DOHH2 (cell line): ENCODE measurements at regions not wholly inside any gene's neighbourhood (a gene's known extent, or its start where the extent isn't known, plus 50 kb on each side); places are given as distances from the start of the nearest gene placed in this dataset.

Experiments
- H3F3A ChIP-seq: fragments of 200-600 bp; sonication (generic), shearing (Covaris generic); 2 replicates; pipeline ENCODE4 v1.6.0; 2016; ENCODE audit warnings: antibody characterized with exemption, mild to moderate bottlenecking; ENCODE audit not compliant: control insufficient read depth, insufficient read depth
- H3K27ac ChIP-seq: fragments of 200-600 bp; sonication (generic); 2 replicates; pipeline ENCODE4 v1.5.1; 2014; ENCODE audit warnings: low read depth, mild to moderate bottlenecking, low read length, moderate library complexity
- H3K27me3 ChIP-seq: fragments of 200-600 bp; sonication (generic); 2 replicates; pipeline ENCODE4 v1.6.1; 2014; ENCODE audit warnings: mild to moderate bottlenecking, low read length, mixed read lengths; ENCODE audit not compliant: control insufficient read depth
- H3K36me3 ChIP-seq: fragments of 200-600 bp; sonication (generic); 2 replicates; pipeline ENCODE4 v1.6.1; 2014; ENCODE audit warnings: mild to moderate bottlenecking, low read length, moderate library complexity, mixed read lengths; ENCODE audit not compliant: control insufficient read depth
- H3K4me1 ChIP-seq: fragments of 200-600 bp; sonication (generic); 2 replicates; pipeline ENCODE4 v1.6.1; 2014; ENCODE audit warnings: mild to moderate bottlenecking, low read length, mixed read lengths; ENCODE audit not compliant: control insufficient read depth
- H3K4me2 ChIP-seq: fragments of 200-600 bp; sonication (generic); 2 replicates; pipeline ENCODE4 v1.6.0; 2014; ENCODE audit warnings: mild to moderate bottlenecking, low read length, moderate library complexity
- H3K4me3 ChIP-seq: fragments of 200-600 bp; sonication (generic); 2 replicates; pipeline ENCODE4 v1.5.1; 2014; ENCODE audit warnings: mild to moderate bottlenecking, low read length, mixed read lengths
- H3K79me2 ChIP-seq: fragments of 200-600 bp; sonication (generic); 2 replicates; pipeline ENCODE4 v1.6.1; 2014; ENCODE audit warnings: mild to moderate bottlenecking, low read length, mixed read lengths; ENCODE audit not compliant: control insufficient read depth
- H3K9me2 ChIP-seq: fragments of 200-600 bp; sonication (generic); replicated peaks from 2 replicates; pipeline ENCODE4 v1.6.1; 2014; ENCODE audit warnings: mild to moderate bottlenecking, low read length, mixed read lengths; ENCODE audit not compliant: control insufficient read depth
- H3K9me3 ChIP-seq: fragments of 200-600 bp; sonication (generic); 2 replicates; pipeline ENCODE4 v1.6.1; 2014; ENCODE audit warnings: antibody characterized with exemption, low read length, mixed read lengths; ENCODE audit not compliant: control insufficient read depth, insufficient read depth
- H4K20me1 ChIP-seq: fragments of 200-600 bp; sonication (generic); 2 replicates; pipeline ENCODE4 v1.6.0; 2014; ENCODE audit warnings: low read depth, mild to moderate bottlenecking, antibody characterized with exemption, low read length, moderate library complexity; ENCODE audit not compliant: control insufficient read depth, insufficient read depth
- EZH2phosphoT487 ChIP-seq: fragments of 200-600 bp; sonication (generic); IDR thresholded peaks from 2 replicates; pipeline ENCODE4 v1.6.1; 2017; ENCODE audit warnings: borderline replicate concordance, mild to moderate bottlenecking, antibody characterized with exemption, low read length, moderate library complexity, mixed read lengths
- TF ChIP-seq, protein P1 (sequence below): fragments of 200-600 bp; sonication (generic); IDR thresholded peaks from one replicate; pipeline ENCODE4 v1.5.1; 2014; ENCODE audit warnings: antibody characterized with exemption, mild to moderate bottlenecking, low read depth, low read length; ENCODE audit not compliant: poor library complexity, severe bottlenecking

DNA sequence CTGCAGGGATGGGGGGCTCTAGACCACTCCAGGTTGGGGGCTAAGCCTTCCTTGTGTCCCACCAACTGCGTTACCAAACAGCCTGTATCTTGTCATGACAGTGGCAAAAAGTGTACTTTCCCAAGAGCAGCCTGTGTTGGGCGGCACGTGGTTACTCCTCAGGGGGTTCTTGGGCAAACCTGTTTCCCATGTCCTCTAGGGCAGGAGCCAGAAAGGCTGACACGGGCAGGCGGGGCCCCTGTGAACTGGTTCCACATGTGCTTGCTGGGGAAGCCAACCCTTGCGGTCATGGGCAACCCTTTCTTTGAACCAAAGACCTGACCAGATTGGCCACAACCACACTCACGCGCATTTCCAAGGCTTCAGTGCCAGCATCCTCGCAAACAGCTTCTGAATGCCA is 228.5 kb downstream of the RBFOX3 start:
- H3K4me2 ChIP-seq: no peak overlapping the region
- H3K9me3 ChIP-seq: no peaks in the 10 kb centered on the region; the same call in 1 of the 2 replicates
- H3K4me3 ChIP-seq: no peak overlapping the region
- H3K4me1 ChIP-seq: no peaks in the 10 kb centered on the region
- H4K20me1 ChIP-seq: no peaks in the 10 kb centered on the region
- H3K9me2 ChIP-seq: no peaks in the 10 kb centered on the region
- no peaks in the 10 kb centered on the region for H3K36me3 ChIP-seq
- H3K27me3 ChIP-seq: no peaks in the 10 kb centered on the region
- TF ChIP-seq, protein P1, sequence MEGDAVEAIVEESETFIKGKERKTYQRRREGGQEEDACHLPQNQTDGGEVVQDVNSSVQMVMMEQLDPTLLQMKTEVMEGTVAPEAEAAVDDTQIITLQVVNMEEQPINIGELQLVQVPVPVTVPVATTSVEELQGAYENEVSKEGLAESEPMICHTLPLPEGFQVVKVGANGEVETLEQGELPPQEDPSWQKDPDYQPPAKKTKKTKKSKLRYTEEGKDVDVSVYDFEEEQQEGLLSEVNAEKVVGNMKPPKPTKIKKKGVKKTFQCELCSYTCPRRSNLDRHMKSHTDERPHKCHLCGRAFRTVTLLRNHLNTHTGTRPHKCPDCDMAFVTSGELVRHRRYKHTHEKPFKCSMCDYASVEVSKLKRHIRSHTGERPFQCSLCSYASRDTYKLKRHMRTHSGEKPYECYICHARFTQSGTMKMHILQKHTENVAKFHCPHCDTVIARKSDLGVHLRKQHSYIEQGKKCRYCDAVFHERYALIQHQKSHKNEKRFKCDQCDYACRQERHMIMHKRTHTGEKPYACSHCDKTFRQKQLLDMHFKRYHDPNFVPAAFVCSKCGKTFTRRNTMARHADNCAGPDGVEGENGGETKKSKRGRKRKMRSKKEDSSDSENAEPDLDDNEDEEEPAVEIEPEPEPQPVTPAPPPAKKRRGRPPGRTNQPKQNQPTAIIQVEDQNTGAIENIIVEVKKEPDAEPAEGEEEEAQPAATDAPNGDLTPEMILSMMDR: no peak
- no peak for TF ChIP-seq EZH2phosphoT487
- H3K79me2 ChIP-seq: no peaks in the 10 kb centered on the region
- no peak overlapping the region for H3K27ac ChIP-seq
- no peaks in the 10 kb centered on the region for H3F3A ChIP-seq

DNA sequence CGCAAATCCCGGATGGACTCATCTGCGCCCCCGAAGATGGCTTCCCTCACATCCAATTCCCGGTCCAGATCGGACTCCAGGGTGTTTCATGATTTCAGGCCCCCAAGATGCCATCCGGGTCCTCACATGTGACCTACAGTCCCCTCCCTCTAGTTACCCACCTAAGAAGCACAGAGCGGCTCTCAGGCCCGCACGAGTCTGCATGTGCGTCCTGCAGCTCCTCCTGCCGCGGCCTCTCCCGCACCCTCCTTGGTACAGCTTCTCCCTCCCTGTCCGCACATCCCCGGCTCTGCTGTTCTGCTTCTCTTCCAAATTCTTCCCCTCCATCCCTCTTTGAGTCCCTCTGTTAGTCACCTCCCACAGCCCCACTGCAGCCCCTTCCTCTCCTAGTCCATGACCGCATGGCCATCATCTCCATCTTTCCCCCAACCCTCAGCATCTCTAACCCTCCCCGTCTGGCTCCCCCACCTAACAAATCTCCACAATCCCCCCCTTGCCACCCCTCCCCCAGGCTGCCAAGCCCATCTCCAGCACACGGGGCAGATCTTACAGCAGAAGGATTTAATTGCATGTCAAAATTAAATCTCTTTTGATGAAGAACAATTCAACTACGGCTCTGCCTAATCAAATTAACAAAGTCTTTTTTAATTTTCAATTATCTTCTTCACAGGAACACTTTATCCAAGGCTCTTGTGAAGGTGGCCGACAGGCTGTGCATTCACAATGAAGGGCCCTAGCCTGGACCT is 231.0 kb downstream of the RBFOX3 start:
- Histone ChIP-seq H3K4me2 (no peak overlapping the region), H3K9me3 (no peaks in the 10 kb centered on the region), H3F3A (no peaks in the 10 kb centered on the region), H3K9me2 (no peaks in the 10 kb centered on the region), H3K79me2 (no peaks in the 10 kb centered on the region), H3K36me3 (no peaks in the 10 kb centered on the region), H4K20me1 (no peaks in the 10 kb centered on the region), H3K27me3 (no peaks in the 10 kb centered on the region), H3K27ac (no peak overlapping the region), H3K4me3 (no peak overlapping the region), H3K4me1 (no peaks in the 10 kb centered on the region)
- no peak for TF ChIP-seq EZH2phosphoT487
- TF ChIP-seq, protein P1: no peak

DNA sequence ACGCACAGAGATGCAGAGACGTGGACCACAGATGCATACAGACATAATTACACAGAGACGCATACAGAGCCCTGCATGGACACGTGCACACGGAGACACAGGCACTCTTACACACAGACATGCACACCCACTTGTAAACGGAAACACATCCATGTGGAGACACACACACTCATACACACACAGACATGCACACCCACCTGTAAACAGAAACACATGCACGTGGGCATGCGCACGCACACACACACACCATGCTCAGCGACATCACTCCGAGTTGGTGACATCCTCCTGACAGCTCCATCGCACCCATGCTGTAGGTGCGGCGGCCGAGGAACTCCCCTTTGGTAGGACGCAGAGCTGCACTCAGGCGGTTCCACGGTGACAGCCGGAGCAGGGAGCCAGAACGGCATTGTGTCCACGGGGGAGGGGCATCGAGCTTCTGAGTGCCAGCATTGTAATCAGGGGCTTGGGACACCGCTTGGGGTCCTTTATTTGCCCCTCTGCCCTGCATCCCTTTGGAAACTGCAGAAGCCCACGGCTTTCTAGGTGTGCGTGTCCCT is 233.5 kb downstream of the RBFOX3 start:
- Histone ChIP-seq H3K27me3 (no peaks in the 10 kb centered on the region), H3K4me3 (no peak overlapping the region)

More for the DNA sequence above, 233.5 kb downstream of the RBFOX3 start:
- Histone ChIP-seq H3K27ac (no peak overlapping the region), H3F3A (no peaks in the 10 kb centered on the region), H3K36me3 (no peaks in the 10 kb centered on the region), H4K20me1 (no peaks in the 10 kb centered on the region), H3K4me1 (no peaks in the 10 kb centered on the region), H3K4me2 (no peak overlapping the region), H3K79me2 (no peaks in the 10 kb centered on the region), H3K9me3 (no peaks in the 10 kb centered on the region), H3K9me2 (no peaks in the 10 kb centered on the region)
- TF ChIP-seq EZH2phosphoT487: no peak
- TF ChIP-seq, protein P1: no peak
